ENCODE measurements at regions not wholly inside any gene's neighbourhood (a gene's known extent, or its start where the extent isn't known, plus 50 kb on each side); places are given as distances from the start of the nearest gene placed in this dataset.

GRCh38 chr3:124246376-124246775 lies 254.5 kb upstream of the ROPN1 start:
- ChIA-PET POLR2A (ENCODE audit: unreplicated experiment) (interaction anchor here (0.6 kb wide), 1 partner anchor 21 kb away, joined by 5 read pairs; no protein-coding TSS in a partner anchor), CTCF (interaction anchor here (0.7 to 1.0 kb wide), 2 partner anchors 14 to 20 kb away, joined by 3 to 4 read pairs; no protein-coding TSS in a partner anchor)
- H3K4me2 ChIP-seq, result no peak overlapping the region
- intact Hi-C loops (cut with micrococcal nuclease; ENCODE audit: unreplicated experiment), result no loop called here
- no peaks in the 10 kb centered on the region for H3K79me2 ChIP-seq (ENCODE audit: low read depth)
- no peak overlapping the region for H2AFZ ChIP-seq
- H3K27me3 ChIP-seq (ENCODE audit: insufficient read depth, low read depth), result peaks cover 25% of the 10 kb centered on the region
- no peak overlapping the region for H3K27ac ChIP-seq
- no peaks in the 10 kb centered on the region for H3K4me1 ChIP-seq (replicated peaks; ENCODE audit: insufficient read depth)
- H3F3A ChIP-seq (ENCODE audit: insufficient read depth, low read depth), result no peaks in the 10 kb centered on the region
- H4K20me1 ChIP-seq (ENCODE audit: insufficient read depth), result no peaks in the 10 kb centered on the region
- no peak for DNase-seq
- H3K9me2 ChIP-seq (ENCODE audit: insufficient read depth), result no peaks in the 10 kb centered on the region
- no peak overlapping the region for H3K4me3 ChIP-seq
- TF ChIP-seq, protein P1, sequence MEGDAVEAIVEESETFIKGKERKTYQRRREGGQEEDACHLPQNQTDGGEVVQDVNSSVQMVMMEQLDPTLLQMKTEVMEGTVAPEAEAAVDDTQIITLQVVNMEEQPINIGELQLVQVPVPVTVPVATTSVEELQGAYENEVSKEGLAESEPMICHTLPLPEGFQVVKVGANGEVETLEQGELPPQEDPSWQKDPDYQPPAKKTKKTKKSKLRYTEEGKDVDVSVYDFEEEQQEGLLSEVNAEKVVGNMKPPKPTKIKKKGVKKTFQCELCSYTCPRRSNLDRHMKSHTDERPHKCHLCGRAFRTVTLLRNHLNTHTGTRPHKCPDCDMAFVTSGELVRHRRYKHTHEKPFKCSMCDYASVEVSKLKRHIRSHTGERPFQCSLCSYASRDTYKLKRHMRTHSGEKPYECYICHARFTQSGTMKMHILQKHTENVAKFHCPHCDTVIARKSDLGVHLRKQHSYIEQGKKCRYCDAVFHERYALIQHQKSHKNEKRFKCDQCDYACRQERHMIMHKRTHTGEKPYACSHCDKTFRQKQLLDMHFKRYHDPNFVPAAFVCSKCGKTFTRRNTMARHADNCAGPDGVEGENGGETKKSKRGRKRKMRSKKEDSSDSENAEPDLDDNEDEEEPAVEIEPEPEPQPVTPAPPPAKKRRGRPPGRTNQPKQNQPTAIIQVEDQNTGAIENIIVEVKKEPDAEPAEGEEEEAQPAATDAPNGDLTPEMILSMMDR (conservative IDR thresholded peaks at IDR 0.05), result no peak
- TF ChIP-seq EZH2 (IDR thresholded peaks at IDR 0.05; ENCODE audit: low read depth), result no peak
- H3K9me3 ChIP-seq (ENCODE audit: insufficient read depth, low read depth), result no peaks in the 10 kb centered on the region
- H3K36me3 ChIP-seq (ENCODE audit: low read depth), result no peaks in the 10 kb centered on the region
- BruUV-seq (replicated peaks), result no TSS peak

GRCh38 chr3:124246949-124247348 lies 255.0 kb upstream of the ROPN1 start:
- no peak for DNase-seq
- no peak overlapping the region for H3K27ac ChIP-seq
- intact Hi-C loops (cut with micrococcal nuclease; ENCODE audit: unreplicated experiment), result no loop called here
- no peaks in the 10 kb centered on the region for H3F3A ChIP-seq (ENCODE audit: insufficient read depth, low read depth)
- H3K9me3 ChIP-seq (ENCODE audit: insufficient read depth, low read depth), result no peaks in the 10 kb centered on the region
- no peak overlapping the region for H3K4me3 ChIP-seq
- H2AFZ ChIP-seq, result no peak overlapping the region
- no peaks in the 10 kb centered on the region for H3K4me1 ChIP-seq (replicated peaks; ENCODE audit: insufficient read depth)
- peaks cover 30% of the 10 kb centered on the region for H3K27me3 ChIP-seq (ENCODE audit: insufficient read depth, low read depth)
- no TSS peak for BruUV-seq (replicated peaks)
- no peaks in the 10 kb centered on the region for H4K20me1 ChIP-seq (ENCODE audit: insufficient read depth)
- no peaks in the 10 kb centered on the region for H3K36me3 ChIP-seq (ENCODE audit: low read depth)
- POLR2A ChIA-PET (ENCODE audit: unreplicated experiment), result no interaction called here
- H3K9me2 ChIP-seq (ENCODE audit: insufficient read depth), result no peaks in the 10 kb centered on the region
- TF ChIP-seq, protein P1 (conservative IDR thresholded peaks at IDR 0.05), result peak; percentile 53
- no peak for TF ChIP-seq EZH2 (IDR thresholded peaks at IDR 0.05; ENCODE audit: low read depth)
- no peak overlapping the region for H3K4me2 ChIP-seq
- CTCF ChIA-PET, result interaction anchor here (0.6 to 1.0 kb wide), 3 partner anchors 14 to 28 kb away, joined by 3 to 4 read pairs (median 3); no protein-coding TSS in a partner anchor
- no peaks in the 10 kb centered on the region for H3K79me2 ChIP-seq (ENCODE audit: low read depth)

DNA sequence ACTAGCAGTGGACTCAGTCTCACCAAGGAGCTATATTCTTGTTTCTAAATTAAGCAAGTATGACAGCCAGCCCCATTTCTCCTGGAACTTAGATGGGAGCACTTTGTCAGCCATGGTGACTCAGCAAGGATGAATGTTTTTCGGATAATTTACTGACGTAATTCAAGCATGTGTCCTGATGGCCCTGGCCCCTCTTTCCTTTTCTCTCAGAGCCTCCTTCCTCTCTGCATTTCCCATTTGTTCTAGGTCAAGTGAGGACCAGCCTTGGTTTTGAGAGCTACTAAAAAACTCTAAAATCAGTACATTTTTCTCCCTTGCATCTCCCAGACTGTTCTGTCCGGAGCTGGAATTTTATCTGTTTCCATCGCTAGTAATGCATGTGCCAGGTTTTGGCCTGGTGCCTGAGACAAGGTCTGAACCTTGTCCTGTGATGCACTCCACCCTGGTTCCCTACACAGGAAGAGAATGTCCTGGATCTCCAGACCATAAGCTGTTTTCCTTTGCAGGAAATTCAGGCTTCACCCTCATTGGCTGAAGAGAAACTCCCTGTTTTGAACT lies 256.6 kb upstream of the ROPN1 start:
- Histone ChIP-seq H4K20me1 (ENCODE audit: insufficient read depth) (no peaks in the 10 kb centered on the region), H3K36me3 (ENCODE audit: low read depth) (no peaks in the 10 kb centered on the region), H3K9me2 (ENCODE audit: insufficient read depth) (no peaks in the 10 kb centered on the region), H3K27ac (no peak overlapping the region), H3F3A (ENCODE audit: insufficient read depth, low read depth) (no peaks in the 10 kb centered on the region), H3K27me3 (ENCODE audit: insufficient read depth, low read depth) (peaks cover 34% of the 10 kb centered on the region), H3K4me1 (replicated peaks; ENCODE audit: insufficient read depth) (no peaks in the 10 kb centered on the region), H3K79me2 (ENCODE audit: low read depth) (no peaks in the 10 kb centered on the region), H3K9me3 (ENCODE audit: insufficient read depth, low read depth) (no peaks in the 10 kb centered on the region), H3K4me3 (no peak overlapping the region), H3K4me2 (no peak overlapping the region), H2AFZ (no peak overlapping the region)
- peak in 1 of 2 experiments; percentile 39 for DNase-seq
- BruUV-seq (replicated peaks), result no TSS peak
- POLR2A ChIA-PET (ENCODE audit: unreplicated experiment), result no interaction called here
- intact Hi-C loops (cut with micrococcal nuclease; ENCODE audit: unreplicated experiment), result no loop called here
- TF ChIP-seq EZH2 (IDR thresholded peaks at IDR 0.05; ENCODE audit: low read depth), result no peak
- TF ChIP-seq, protein P1 (conservative IDR thresholded peaks at IDR 0.05), result no peak
- CTCF ChIA-PET, result interaction anchor here (0.8 kb wide), 1 partner anchor 12 kb away, joined by 3 read pairs; no protein-coding TSS in a partner anchor
